ENCODE measurements at regions not wholly inside any gene's neighbourhood (a gene's known extent, or its start where the extent isn't known, plus 50 kb on each side); places are given as distances from the start of the nearest gene placed in this dataset.

DNA sequence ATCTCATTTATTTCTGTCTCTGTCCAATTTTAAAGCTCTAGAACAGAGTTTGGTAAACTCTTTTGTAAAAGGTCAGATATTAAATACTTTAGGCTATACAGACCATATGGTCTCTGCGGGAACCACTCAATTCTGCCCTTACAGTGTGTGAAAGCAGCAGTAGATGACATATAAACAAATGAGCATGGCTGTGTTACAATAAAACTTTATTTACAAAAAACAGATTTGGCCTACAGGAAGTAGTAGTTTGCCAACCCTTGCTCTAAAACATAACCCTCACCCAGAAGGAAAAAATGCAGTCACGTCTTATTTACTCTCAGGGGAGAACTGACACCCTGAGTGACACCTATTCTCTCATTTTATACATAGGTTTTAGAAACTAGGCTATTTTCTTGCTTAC is 220.4 kb downstream of the DEPDC1B start:
- intact Hi-C loops (cut with micrococcal nuclease) (no loop called here), dilution Hi-C loops (cut with MboI; ENCODE audit: extremely low pct_ligation_motif_present, low sequenced_read_pairs) (no loop called here)
- Histone ChIP-seq H4K20me1 (replicated peaks; ENCODE audit: control insufficient read depth, extremely low read depth, insufficient read depth, low read length) (no peaks in the 10 kb centered on the region), H3K4me3 (replicated peaks in 1 of 3; ENCODE audit: insufficient read depth in 1 of 3, low read depth in 1 of 3, low read length in 3 of 3) (no peak overlapping the region), H3K4me2 (ENCODE audit: insufficient read depth, low read length) (no peak overlapping the region), H3K79me2 (ENCODE audit: control insufficient read depth, insufficient read depth, low read length) (no peaks in the 10 kb centered on the region), H3K36me3 (ENCODE audit: control insufficient read depth in 2 of 2, extremely low read depth in 1 of 2, insufficient read depth in 2 of 2, low read length in 2 of 2) (no peaks in the 10 kb centered on the region), H3K9me1 (replicated peaks; ENCODE audit: control insufficient read depth, extremely low read depth, insufficient read depth, low read length) (no peaks in the 10 kb centered on the region), H3K9me3 (replicated peaks; ENCODE audit: control insufficient read depth, insufficient read depth, low read length) (no peaks in the 10 kb centered on the region), H2AFZ (ENCODE audit: low read depth, low read length) (no peak overlapping the region), H3K27ac (ENCODE audit: insufficient read depth, low read depth, low read length) (no peak overlapping the region), H3K4me1 (ENCODE audit: control insufficient read depth, extremely low read depth, insufficient read depth, low read length) (no peaks in the 10 kb centered on the region), H3K27me3 (ENCODE audit: control insufficient read depth in 2 of 2, insufficient read depth in 2 of 2, low read length in 2 of 2) (no peaks in the 10 kb centered on the region), H3K9ac (replicated peaks; ENCODE audit: extremely low read depth, insufficient read depth, low read length) (no peak overlapping the region)
- DNase-seq (ENCODE audit: low read depth, low spot score): no peak
- ChIA-PET POLR2A (no interaction called here), CTCF (no interaction called here)
- TF ChIP-seq EZH2 (IDR thresholded peaks at IDR 0.05; ENCODE audit: borderline replicate concordance, low read depth, low read length, severe bottlenecking) (no peak), JUN (IDR thresholded peaks at IDR 0.05; ENCODE audit: borderline replicate concordance, insufficient read depth, insufficient read length, low read depth) (no peak), FOS (IDR thresholded peaks at IDR 0.05; ENCODE audit: borderline replicate concordance, insufficient read depth, low read length) (no peak)
- TF ChIP-seq, protein P1, sequence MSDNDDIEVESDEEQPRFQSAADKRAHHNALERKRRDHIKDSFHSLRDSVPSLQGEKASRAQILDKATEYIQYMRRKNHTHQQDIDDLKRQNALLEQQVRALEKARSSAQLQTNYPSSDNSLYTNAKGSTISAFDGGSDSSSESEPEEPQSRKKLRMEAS (IDR thresholded peaks at IDR 0.05; ENCODE audit: insufficient read depth, insufficient read length): no peak
- BruUV-seq (replicated peaks): no TSS peak
- no peak for FAIRE-seq

DNA sequence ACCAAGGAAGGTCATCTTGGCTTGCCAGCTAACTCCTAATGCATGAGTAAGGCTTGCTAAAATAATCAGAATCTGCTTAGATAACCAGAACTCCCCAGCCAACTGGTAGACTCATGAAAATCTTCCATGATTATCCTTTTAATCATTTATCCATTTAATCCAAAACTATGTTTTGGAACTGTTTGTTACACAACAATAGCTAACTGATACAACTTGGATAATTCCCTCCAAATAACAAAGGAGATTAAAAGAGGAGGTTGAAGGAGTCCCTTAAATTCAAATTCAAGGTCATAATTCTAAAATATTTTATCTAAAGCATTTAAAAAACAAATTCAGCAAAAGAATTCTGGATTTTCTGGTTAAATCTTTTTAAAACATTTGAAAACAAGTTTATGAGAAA is 222.1 kb downstream of the DEPDC1B start:
- intact Hi-C loops (cut with micrococcal nuclease) (no loop called here), dilution Hi-C loops (cut with MboI; ENCODE audit: extremely low pct_ligation_motif_present, low sequenced_read_pairs) (no loop called here)
- DNase-seq (ENCODE audit: low read depth, low spot score) (no peak), FAIRE-seq (no peak)
- no peak overlapping the region for H3K27ac ChIP-seq (ENCODE audit: insufficient read depth, low read depth, low read length)
- H3K36me3 ChIP-seq (ENCODE audit: control insufficient read depth in 2 of 2, extremely low read depth in 1 of 2, insufficient read depth in 2 of 2, low read length in 2 of 2): no peaks in the 10 kb centered on the region
- BruUV-seq (replicated peaks): no TSS peak
- no peaks in the 10 kb centered on the region for H3K79me2 ChIP-seq (ENCODE audit: control insufficient read depth, insufficient read depth, low read length)
- H2AFZ ChIP-seq (ENCODE audit: low read depth, low read length): no peak overlapping the region
- H3K4me3 ChIP-seq (replicated peaks in 1 of 3; ENCODE audit: insufficient read depth in 1 of 3, low read depth in 1 of 3, low read length in 3 of 3): no peak overlapping the region
- no peaks in the 10 kb centered on the region for H3K27me3 ChIP-seq (ENCODE audit: control insufficient read depth in 2 of 2, insufficient read depth in 2 of 2, low read length in 2 of 2)
- no peaks in the 10 kb centered on the region for H4K20me1 ChIP-seq (replicated peaks; ENCODE audit: control insufficient read depth, extremely low read depth, insufficient read depth, low read length)
- no peak overlapping the region for H3K9ac ChIP-seq (replicated peaks; ENCODE audit: extremely low read depth, insufficient read depth, low read length)
- no peak overlapping the region for H3K4me2 ChIP-seq (ENCODE audit: insufficient read depth, low read length)
- no peaks in the 10 kb centered on the region for H3K9me1 ChIP-seq (replicated peaks; ENCODE audit: control insufficient read depth, extremely low read depth, insufficient read depth, low read length)
- TF ChIP-seq FOS (IDR thresholded peaks at IDR 0.05; ENCODE audit: borderline replicate concordance, insufficient read depth, low read length) (no peak), POLR2AphosphoS5 (IDR thresholded peaks at IDR 0.05; ENCODE audit: insufficient read depth, low read depth, low read length) (no peak)
- POLR2A ChIA-PET: no interaction called here
- no peaks in the 10 kb centered on the region for H3K4me1 ChIP-seq (ENCODE audit: control insufficient read depth, extremely low read depth, insufficient read depth, low read length)
- CTCF ChIA-PET: no interaction called here
- H3K9me3 ChIP-seq (replicated peaks; ENCODE audit: control insufficient read depth, insufficient read depth, low read length): no peaks in the 10 kb centered on the region

Data from endothelial cell of umbilical vein (primary cell).